OCI-LY1 (cell line): ENCODE measurements at regions not wholly inside any gene's neighbourhood (a gene's known extent, or its start where the extent isn't known, plus 50 kb on each side); places are given as distances from the start of the nearest gene placed in this dataset.

Experiments
- EZH2 ChIP-seq: fragments of 200-600 bp; sonication (generic), shearing (Covaris generic); IDR thresholded peaks from 2 replicates; pipeline ENCODE4 v1.8.0; 2017; ENCODE audit warnings: borderline replicate concordance, mixed run types, mild to moderate bottlenecking, antibody characterized with exemption, low read length, moderate library complexity, mixed read lengths
- TF ChIP-seq, protein P1 (sequence below): fragments of 200-600 bp; sonication (generic), shearing (Covaris generic); IDR thresholded peaks from 2 replicates; pipeline ENCODE4 v1.5.1; 2017; ENCODE audit warnings: mild to moderate bottlenecking, antibody characterized with exemption, low read length, moderate library complexity, mixed read lengths

DNA sequence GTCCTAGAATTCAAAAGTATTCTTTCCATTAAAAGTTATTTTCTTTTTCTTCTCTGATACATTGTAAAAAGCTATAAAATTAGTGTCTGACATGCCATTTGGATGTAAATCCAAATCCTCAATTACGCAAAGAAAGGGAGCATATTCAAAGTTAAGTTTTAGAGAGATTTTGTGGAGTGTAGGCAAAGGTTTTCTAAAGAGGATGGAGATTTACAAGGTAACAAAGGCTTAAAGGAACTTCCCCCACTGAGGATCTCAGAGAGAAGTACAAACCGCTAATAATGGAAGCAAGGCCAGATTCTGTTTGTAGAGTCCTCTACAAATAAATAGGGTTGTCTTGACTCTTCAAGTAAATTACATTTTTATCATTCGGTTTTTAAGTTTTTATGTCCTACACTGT, 91.0 kb upstream of the MAPK10 start:
- TF ChIP-seq, protein P1, sequence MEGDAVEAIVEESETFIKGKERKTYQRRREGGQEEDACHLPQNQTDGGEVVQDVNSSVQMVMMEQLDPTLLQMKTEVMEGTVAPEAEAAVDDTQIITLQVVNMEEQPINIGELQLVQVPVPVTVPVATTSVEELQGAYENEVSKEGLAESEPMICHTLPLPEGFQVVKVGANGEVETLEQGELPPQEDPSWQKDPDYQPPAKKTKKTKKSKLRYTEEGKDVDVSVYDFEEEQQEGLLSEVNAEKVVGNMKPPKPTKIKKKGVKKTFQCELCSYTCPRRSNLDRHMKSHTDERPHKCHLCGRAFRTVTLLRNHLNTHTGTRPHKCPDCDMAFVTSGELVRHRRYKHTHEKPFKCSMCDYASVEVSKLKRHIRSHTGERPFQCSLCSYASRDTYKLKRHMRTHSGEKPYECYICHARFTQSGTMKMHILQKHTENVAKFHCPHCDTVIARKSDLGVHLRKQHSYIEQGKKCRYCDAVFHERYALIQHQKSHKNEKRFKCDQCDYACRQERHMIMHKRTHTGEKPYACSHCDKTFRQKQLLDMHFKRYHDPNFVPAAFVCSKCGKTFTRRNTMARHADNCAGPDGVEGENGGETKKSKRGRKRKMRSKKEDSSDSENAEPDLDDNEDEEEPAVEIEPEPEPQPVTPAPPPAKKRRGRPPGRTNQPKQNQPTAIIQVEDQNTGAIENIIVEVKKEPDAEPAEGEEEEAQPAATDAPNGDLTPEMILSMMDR = no peak
- no peak for TF ChIP-seq EZH2
